GM21786 (cell line): ENCODE measurements at regions not wholly inside any gene's neighbourhood (a gene's known extent, or its start where the extent isn't known, plus 50 kb on each side); places are given as distances from the start of the nearest gene placed in this dataset.
A peak's percentile ranks its signal among the peaks of the same experiment; 100 is the strongest.

Experiments
- ATAC-seq: cut with Tn5 transposase; IDR thresholded peaks from one replicate; pipeline ENCODE4 v1.9.1; 2021; ENCODE audit not compliant: unreplicated experiment

GRCh38 chr6:138692058-138692977 lies 81.3 kb upstream of the CCDC28A start:
- peak; percentile 60 for ATAC-seq

GRCh38 chr6:138692978-138693909 lies 80.3 kb upstream of the CCDC28A start:
- ATAC-seq, result peak; percentile 44

- ATAC-seq, result no peak
These were observed 78.4 kb upstream of the CCDC28A start for GRCh38 chr6:138695193-138695592.

- no peak for ATAC-seq
These were observed 59.1 kb upstream of the CCDC28A start for GRCh38 chr6:138714493-138714892.

GRCh38 chr6:138716013-138716412 lies 57.6 kb upstream of the CCDC28A start:
- no peak for ATAC-seq

- ATAC-seq, result no peak
These were observed 56.5 kb upstream of the CCDC28A start for GRCh38 chr6:138716971-138717665.

- ATAC-seq, result no peak
These were observed 54.4 kb upstream of the CCDC28A start for GRCh38 chr6:138719011-138719635.

GRCh38 chr6:138719744-138720143 lies 53.8 kb upstream of the CCDC28A start:
- no peak for ATAC-seq

GRCh38 chr6:138722425-138723371 lies 50.9 kb upstream of the CCDC28A start:
- no peak for ATAC-seq
